Upper lobe of left lung (tissue), 4 donors: ENCODE measurements at regions not wholly inside any gene's neighbourhood (a gene's known extent, or its start where the extent isn't known, plus 50 kb on each side); places are given as distances from the start of the nearest gene placed in this dataset.

Source experiments
- EP300 ChIP-seq, 4 donors: sonication (generic); formaldehyde crosslinking; IDR thresholded peaks; one replicate each; pipeline ENCODE4 v1.5.1; 2017; ENCODE audit warnings: antibody characterized with exemption in 4 of 4, control low read depth in 2 of 4
- POLR2A ChIP-seq, 4 donors: fragments of 450-650 bp; IDR thresholded peaks; one replicate each; pipeline ENCODE4 v1.5.1; 2016 to 2017; ENCODE audit warnings: antibody characterized with exemption in 4 of 4, mild to moderate bottlenecking in 2 of 4
- TF ChIP-seq, protein P1 (sequence below), 6 experiments: fragments of 450-650 bp in 4 of 6; fragments of 200-600 bp in 2 of 6; sonication (generic) in 2 of 6; IDR thresholded peaks; one replicate each; pipeline ENCODE4 v1.5.1; 2016 to 2019; ENCODE audit warnings: antibody characterized with exemption in 6 of 6

DNA sequence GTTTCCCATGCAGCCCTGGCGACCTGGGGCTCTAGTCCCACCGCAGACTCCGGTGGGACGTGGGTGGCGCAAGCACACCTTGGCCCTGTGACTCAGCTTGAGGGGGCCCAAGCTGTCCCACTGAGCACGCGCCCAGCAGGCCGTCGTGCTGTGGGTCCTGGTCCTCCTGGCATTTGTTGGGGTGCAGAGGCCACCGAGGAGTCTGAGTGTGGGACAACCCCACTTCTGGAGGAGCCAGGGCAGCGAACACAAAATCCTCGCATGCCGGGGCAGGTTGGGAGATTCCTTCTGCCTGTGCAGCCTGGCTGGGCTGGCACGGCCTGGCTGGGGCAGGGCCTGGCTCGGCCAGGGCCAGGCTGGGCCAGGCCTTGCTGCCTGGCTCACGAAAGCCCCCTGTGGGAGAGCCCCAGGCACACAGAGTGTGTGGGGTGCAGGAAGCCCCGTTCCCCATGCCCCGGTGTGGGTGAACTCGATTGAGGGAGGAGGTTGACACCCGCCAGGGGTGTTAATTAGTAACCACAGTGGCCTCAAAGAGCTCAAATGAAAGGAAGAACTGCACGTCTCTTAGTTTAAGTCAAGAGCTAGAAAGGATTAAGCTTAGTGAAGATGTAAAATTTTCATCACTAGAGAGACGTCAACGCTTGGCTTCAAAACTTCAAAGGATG, 1808.5 kb upstream of the DEFB115 start:
- TF ChIP-seq, protein P1, sequence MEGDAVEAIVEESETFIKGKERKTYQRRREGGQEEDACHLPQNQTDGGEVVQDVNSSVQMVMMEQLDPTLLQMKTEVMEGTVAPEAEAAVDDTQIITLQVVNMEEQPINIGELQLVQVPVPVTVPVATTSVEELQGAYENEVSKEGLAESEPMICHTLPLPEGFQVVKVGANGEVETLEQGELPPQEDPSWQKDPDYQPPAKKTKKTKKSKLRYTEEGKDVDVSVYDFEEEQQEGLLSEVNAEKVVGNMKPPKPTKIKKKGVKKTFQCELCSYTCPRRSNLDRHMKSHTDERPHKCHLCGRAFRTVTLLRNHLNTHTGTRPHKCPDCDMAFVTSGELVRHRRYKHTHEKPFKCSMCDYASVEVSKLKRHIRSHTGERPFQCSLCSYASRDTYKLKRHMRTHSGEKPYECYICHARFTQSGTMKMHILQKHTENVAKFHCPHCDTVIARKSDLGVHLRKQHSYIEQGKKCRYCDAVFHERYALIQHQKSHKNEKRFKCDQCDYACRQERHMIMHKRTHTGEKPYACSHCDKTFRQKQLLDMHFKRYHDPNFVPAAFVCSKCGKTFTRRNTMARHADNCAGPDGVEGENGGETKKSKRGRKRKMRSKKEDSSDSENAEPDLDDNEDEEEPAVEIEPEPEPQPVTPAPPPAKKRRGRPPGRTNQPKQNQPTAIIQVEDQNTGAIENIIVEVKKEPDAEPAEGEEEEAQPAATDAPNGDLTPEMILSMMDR (IDR thresholded peaks at IDR 0.05): no peak
- no peak for TF ChIP-seq EP300 (IDR thresholded peaks at IDR 0.05)
- TF ChIP-seq POLR2A (IDR thresholded peaks at IDR 0.05): no peak
